C4-2B (cell line): ENCODE measurements at regions not wholly inside any gene's neighbourhood (a gene's known extent, or its start where the extent isn't known, plus 50 kb on each side); places are given as distances from the start of the nearest gene placed in this dataset.

Experiments
- CTCF ChIP-seq: fragments of 450-650 bp; conservative IDR thresholded peaks from 2 replicates; pipeline ENCODE4 v1.5.1; 2017; ENCODE audit warnings: mild to moderate bottlenecking
- ZFX ChIP-seq: fragments of 450-650 bp; IDR thresholded peaks from 2 replicates; pipeline ENCODE4 v1.6.1; 2017

GRCh38 chr13:44031555-44031954, 151.9 kb downstream of the LACC1 start:
- no peak for TF ChIP-seq CTCF
- no peak for TF ChIP-seq ZFX
